Tibial artery (tissue), 4 donors: ENCODE measurements at regions not wholly inside any gene's neighbourhood (a gene's known extent, or its start where the extent isn't known, plus 50 kb on each side); places are given as distances from the start of the nearest gene placed in this dataset.

Source experiments
- DNase-seq, 2 donors: peaks; one replicate each; pipeline ENCODE4 v3.0.0-alpha.2; 2019
- H3K27ac ChIP-seq, 2 donors: fragments of 200-600 bp; sonication (generic) in 1 of 2; 1 replicate in 1 of 2; 2 replicates in 1 of 2; pipeline ENCODE4 v1.5.1; 2018 to 2019; ENCODE audit warnings: mild to moderate bottlenecking in 1 of 2
- H3K27me3 ChIP-seq, 2 donors: fragments of 200-600 bp; sonication (generic) in 1 of 2; one replicate each; pipeline versions ENCODE4 v1.5.1 to v1.6.0; 2016 to 2019
- H3K36me3 ChIP-seq, 3 donors: fragments of 200-600 bp; sonication (generic) in 2 of 3; one replicate each; pipeline ENCODE4 v1.5.1; 2016 to 2019; ENCODE audit warnings: mild to moderate bottlenecking in 2 of 3
- H3K4me1 ChIP-seq, 4 donors: fragments of 200-600 bp; sonication (generic) in 2 of 4; 1 replicate in 3 of 4; 2 replicates in 1 of 4; pipeline ENCODE4 v1.5.1; 2016 to 2019
- H3K4me3 ChIP-seq, 2 donors: fragments of 200-600 bp; sonication (generic) in 1 of 2; 1 replicate in 1 of 2; 2 replicates in 1 of 2; pipeline ENCODE4 v1.5.1; 2018 to 2019; ENCODE audit warnings: mild to moderate bottlenecking in 2 of 2
- H3K9me3 ChIP-seq, 3 donors: fragments of 200-600 bp; sonication (generic) in 1 of 3; one replicate each; pipeline ENCODE4 v1.5.1; 2016 to 2019
- CTCF ChIP-seq, 2 experiments: fragments of 200-600 bp in 1 of 2; fragments of 450-650 bp in 1 of 2; IDR thresholded peaks; one replicate each; pipeline ENCODE4 v1.5.1; 2017 to 2019; ENCODE audit warnings: antibody characterized with exemption in 2 of 2, mild to moderate bottlenecking in 1 of 2, moderate library complexity in 1 of 2
- intact Hi-C: fragments of 100-400 bp; cut with DNase I; formaldehyde crosslinking; loops from one replicate; pipeline ENCODE4 v1.15.0; 2023; ENCODE audit warnings: low total_unique reads

GRCh38 chr13:67776151-67776550 lies 546.0 kb upstream of the PCDH9 start:
- DNase-seq, result no peak
- no peaks in the 10 kb centered on the region for H3K36me3 ChIP-seq
- intact Hi-C loops, result no loop called here

GRCh38 chr13:67775359-67775758 lies 545.2 kb upstream of the PCDH9 start:
- TF ChIP-seq CTCF (IDR thresholded peaks at IDR 0.05), result no peak
- intact Hi-C loops, result no loop called here
- no peaks in the 10 kb centered on the region for H3K36me3 ChIP-seq
- peaks cover 0 to 9% (median 0%) of the 10 kb centered on the region in 3 donors for H3K9me3 ChIP-seq
- H3K27ac ChIP-seq, result no peak overlapping the region
- DNase-seq, result no peak
- no peak overlapping the region for H3K4me3 ChIP-seq
- H3K4me1 ChIP-seq, result no peaks in the 10 kb centered on the region
- H3K27me3 ChIP-seq, result no peaks in the 10 kb centered on the region

More at GRCh38 chr13:67776151-67776550, 546.0 kb upstream of the PCDH9 start:
- TF ChIP-seq CTCF (IDR thresholded peaks at IDR 0.05), result no peak
- Histone ChIP-seq H3K4me3 (no peak overlapping the region), H3K9me3 (peaks cover 0 to 9% (median 0%) of the 10 kb centered on the region in 3 donors), H3K27ac (no peak overlapping the region), H3K27me3 (no peaks in the 10 kb centered on the region), H3K4me1 (no peaks in the 10 kb centered on the region)

GRCh38 chr13:67772807-67773453 lies 542.8 kb upstream of the PCDH9 start:
- TF ChIP-seq CTCF (IDR thresholded peaks at IDR 0.05), result no peak
- intact Hi-C loops, result no loop called here

GRCh38 chr13:67771106-67771505 lies 541.0 kb upstream of the PCDH9 start:
- TF ChIP-seq CTCF (IDR thresholded peaks at IDR 0.05), result no peak
- Histone ChIP-seq H3K27me3 (no peaks in the 10 kb centered on the region), H3K4me3 (no peak overlapping the region), H3K9me3 (peaks cover 0 to 9% (median 0%) of the 10 kb centered on the region in 3 donors), H3K36me3 (no peaks in the 10 kb centered on the region), H3K27ac (no peak overlapping the region), H3K4me1 (no peaks in the 10 kb centered on the region)
- intact Hi-C loops, result no loop called here
- DNase-seq, result no peak

More at GRCh38 chr13:67772807-67773453, 542.8 kb upstream of the PCDH9 start:
- H3K4me3 ChIP-seq, result no peak overlapping the region
- H3K36me3 ChIP-seq, result no peaks in the 10 kb centered on the region
- H3K27ac ChIP-seq, result no peak overlapping the region
- H3K27me3 ChIP-seq, result no peaks in the 10 kb centered on the region
- DNase-seq, result no peak
- peaks cover 0 to 9% (median 0%) of the 10 kb centered on the region in 3 donors for H3K9me3 ChIP-seq
- no peaks in the 10 kb centered on the region for H3K4me1 ChIP-seq

GRCh38 chr13:67769987-67770341 lies 539.8 kb upstream of the PCDH9 start:
- no peak for TF ChIP-seq CTCF (IDR thresholded peaks at IDR 0.05)
- H3K4me3 ChIP-seq, result no peak overlapping the region
- intact Hi-C loops, result no loop called here
- DNase-seq, result no peak
- H3K9me3 ChIP-seq, result peaks cover 0 to 9% (median 0%) of the 10 kb centered on the region in 3 donors
- H3K4me1 ChIP-seq, result no peaks in the 10 kb centered on the region
- H3K36me3 ChIP-seq, result no peaks in the 10 kb centered on the region
- no peak overlapping the region for H3K27ac ChIP-seq
- no peaks in the 10 kb centered on the region for H3K27me3 ChIP-seq
